MM.1S (cell line): ENCODE measurements at regions not wholly inside any gene's neighbourhood (a gene's known extent, or its start where the extent isn't known, plus 50 kb on each side); places are given as distances from the start of the nearest gene placed in this dataset.

Experiments used
- CTCF ChIP-seq: fragments of 300-600 bp; sonication (generic); IDR thresholded peaks from 2 replicates; pipeline ENCODE4 v1.5.1; 2016; ENCODE audit warnings: antibody characterized with exemption, low read length, mixed read lengths
- EZH2 ChIP-seq: fragments of 300-600 bp; sonication (generic); optimal IDR thresholded peaks from 2 replicates; pipeline ENCODE3; 2017; ENCODE audit warnings: low read depth, mild to moderate bottlenecking, antibody characterized with exemption, low read length, mixed read lengths

- TF ChIP-seq EZH2 (no peak), CTCF (no peak)
Observed at GRCh38 chr15:36372968-36373367, 206.5 kb upstream of the CDIN1 start.
